ENCODE measurements at regions not wholly inside any gene's neighbourhood (a gene's known extent, or its start where the extent isn't known, plus 50 kb on each side); places are given as distances from the start of the nearest gene placed in this dataset.

DNA sequence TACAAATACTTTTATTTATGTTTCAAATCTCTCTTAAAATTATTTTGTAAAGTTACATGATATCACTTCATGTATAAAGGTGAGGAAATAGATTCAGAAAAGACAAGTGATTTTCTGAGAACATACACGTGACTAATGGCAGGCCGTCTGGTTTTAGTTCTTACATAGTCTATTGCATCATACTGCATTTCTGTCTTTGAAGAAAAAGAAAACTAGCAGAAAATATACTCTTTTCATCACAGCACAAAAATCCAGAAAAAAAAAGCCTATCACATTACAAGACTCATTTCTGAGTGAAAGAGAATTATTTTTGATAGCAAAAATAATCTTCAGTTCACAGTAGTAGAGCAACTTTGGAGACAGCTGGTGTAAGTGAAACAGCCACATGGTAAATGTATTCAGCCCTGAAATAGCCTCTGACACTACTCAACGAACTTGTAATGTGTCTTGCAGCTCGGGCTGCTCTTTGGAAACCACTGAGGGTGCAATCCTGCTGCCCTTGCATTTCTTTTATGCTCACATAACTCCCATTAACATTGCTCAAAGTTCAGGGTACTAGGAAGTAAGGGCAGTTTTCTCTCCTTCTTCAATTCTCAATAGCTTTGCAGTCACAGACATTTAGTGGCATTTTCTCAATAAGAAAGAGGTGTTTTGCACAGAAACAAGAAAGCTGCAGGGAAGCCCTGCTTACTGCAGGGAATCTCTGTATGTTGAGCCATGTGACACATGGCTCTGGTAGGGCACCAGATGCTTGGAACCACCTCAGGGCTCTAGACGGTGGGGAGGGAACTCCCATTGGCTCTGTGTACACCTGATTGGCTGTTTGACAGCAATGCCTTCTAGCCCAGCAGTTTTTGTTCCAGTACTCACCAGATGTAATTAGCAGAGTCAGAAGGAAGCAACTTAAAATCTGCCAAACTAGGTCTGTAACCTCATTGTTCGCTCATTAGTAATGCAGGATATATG lies 845.3 kb upstream of the PTPRD start:
- no peak overlapping the region for H3K4me3 ChIP-seq
- no peaks in the 10 kb centered on the region for H3K79me2 ChIP-seq
- peak overlapping the region; percentile 17 for H2AFZ ChIP-seq
- no peaks in the 10 kb centered on the region for H3K36me3 ChIP-seq (replicated peaks; ENCODE audit: insufficient read depth, low read depth)
- H3K9me2 ChIP-seq (replicated peaks; ENCODE audit: insufficient read depth) = no peaks in the 10 kb centered on the region
- WGBS (ENCODE audit: low lambda C conversion rate, missing lambda C conversion rate) = 45% methylated on average over 6 of the region's 6 CpGs
- DNase-seq (ENCODE audit: low spot score) = peak; percentile 22
- H4K20me1 ChIP-seq (ENCODE audit: insufficient read depth, poor library complexity, severe bottlenecking) = no peaks in the 10 kb centered on the region
- H3K27me3 ChIP-seq = no peaks in the 10 kb centered on the region
- H3K4me2 ChIP-seq = peak overlapping the region; percentile 56
- H3K9me3 ChIP-seq (ENCODE audit: low read depth) = no peaks in the 10 kb centered on the region
- H3K27ac ChIP-seq = peak overlapping the region; percentile 5
- peaks cover 9% of the 10 kb centered on the region for H3K4me1 ChIP-seq (ENCODE audit: insufficient read depth)
- no peak for TF ChIP-seq EZH2phosphoT487 (IDR thresholded peaks at IDR 0.05; ENCODE audit: low read depth, severe bottlenecking, unreplicated experiment)
- TF ChIP-seq EZH2 (IDR thresholded peaks at IDR 0.05; ENCODE audit: borderline replicate concordance) = no peak
- TF ChIP-seq, protein P1, sequence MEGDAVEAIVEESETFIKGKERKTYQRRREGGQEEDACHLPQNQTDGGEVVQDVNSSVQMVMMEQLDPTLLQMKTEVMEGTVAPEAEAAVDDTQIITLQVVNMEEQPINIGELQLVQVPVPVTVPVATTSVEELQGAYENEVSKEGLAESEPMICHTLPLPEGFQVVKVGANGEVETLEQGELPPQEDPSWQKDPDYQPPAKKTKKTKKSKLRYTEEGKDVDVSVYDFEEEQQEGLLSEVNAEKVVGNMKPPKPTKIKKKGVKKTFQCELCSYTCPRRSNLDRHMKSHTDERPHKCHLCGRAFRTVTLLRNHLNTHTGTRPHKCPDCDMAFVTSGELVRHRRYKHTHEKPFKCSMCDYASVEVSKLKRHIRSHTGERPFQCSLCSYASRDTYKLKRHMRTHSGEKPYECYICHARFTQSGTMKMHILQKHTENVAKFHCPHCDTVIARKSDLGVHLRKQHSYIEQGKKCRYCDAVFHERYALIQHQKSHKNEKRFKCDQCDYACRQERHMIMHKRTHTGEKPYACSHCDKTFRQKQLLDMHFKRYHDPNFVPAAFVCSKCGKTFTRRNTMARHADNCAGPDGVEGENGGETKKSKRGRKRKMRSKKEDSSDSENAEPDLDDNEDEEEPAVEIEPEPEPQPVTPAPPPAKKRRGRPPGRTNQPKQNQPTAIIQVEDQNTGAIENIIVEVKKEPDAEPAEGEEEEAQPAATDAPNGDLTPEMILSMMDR (IDR thresholded peaks at IDR 0.05; ENCODE audit: poor library complexity) = no peak

DNA sequence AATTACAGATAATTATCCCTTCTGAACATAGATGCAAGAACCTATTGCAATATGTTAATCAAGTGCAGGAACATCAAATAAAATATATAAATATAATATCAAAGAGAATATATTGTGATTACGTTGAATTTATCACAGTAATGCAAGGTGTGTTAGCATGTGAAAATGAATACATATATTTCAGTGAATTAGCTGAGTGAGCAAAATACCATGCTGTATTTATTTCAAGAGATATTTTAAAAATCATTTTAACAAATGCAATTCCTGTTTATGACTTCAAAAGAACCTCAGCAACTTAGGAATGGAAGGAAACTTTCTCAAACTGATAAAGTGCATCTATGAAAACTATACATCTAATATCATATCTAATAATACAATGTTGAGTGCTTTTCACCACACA lies 856.9 kb upstream of the PTPRD start:
- H3K27me3 ChIP-seq = no peaks in the 10 kb centered on the region
- 35% methylated on average over 1 of the region's 1 CpG for WGBS (ENCODE audit: low lambda C conversion rate, missing lambda C conversion rate)
- H2AFZ ChIP-seq = no peak overlapping the region
- no peaks in the 10 kb centered on the region for H3K9me3 ChIP-seq (ENCODE audit: low read depth)
- H3K4me3 ChIP-seq = no peak overlapping the region
- no peaks in the 10 kb centered on the region for H3K4me1 ChIP-seq (ENCODE audit: insufficient read depth)
- no peak overlapping the region for H3K4me2 ChIP-seq
- no peak for DNase-seq (ENCODE audit: low spot score)
- TF ChIP-seq, protein P1 (IDR thresholded peaks at IDR 0.05; ENCODE audit: poor library complexity) = no peak
- TF ChIP-seq EZH2 (IDR thresholded peaks at IDR 0.05; ENCODE audit: borderline replicate concordance) = no peak
- H3K9me2 ChIP-seq (replicated peaks; ENCODE audit: insufficient read depth) = no peaks in the 10 kb centered on the region
- H3K79me2 ChIP-seq = no peaks in the 10 kb centered on the region
- H4K20me1 ChIP-seq (ENCODE audit: insufficient read depth, poor library complexity, severe bottlenecking) = no peaks in the 10 kb centered on the region
- H3K36me3 ChIP-seq (replicated peaks; ENCODE audit: insufficient read depth, low read depth) = no peaks in the 10 kb centered on the region
- no peak overlapping the region for H3K27ac ChIP-seq

DNA sequence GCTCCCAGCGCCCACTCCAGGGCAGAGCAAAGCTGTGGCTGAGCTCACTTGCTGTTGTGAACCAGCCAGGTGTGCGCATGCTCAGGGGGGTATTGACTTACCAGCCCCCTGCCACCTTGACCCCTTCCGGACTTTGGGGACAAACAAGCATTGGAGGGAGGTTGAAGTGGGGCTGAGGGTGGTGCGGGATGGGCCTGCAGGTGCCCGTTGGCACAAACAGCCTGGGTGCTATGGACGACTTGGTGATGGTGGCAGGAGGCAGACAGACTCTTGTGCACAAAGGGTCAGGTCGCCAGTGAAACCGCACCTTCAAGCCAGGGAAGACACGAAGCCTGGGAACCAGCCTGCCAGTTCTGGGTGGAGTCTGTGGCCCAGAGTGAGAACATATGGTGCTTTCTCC lies 858.5 kb upstream of the PTPRD start:
- Histone ChIP-seq H3K4me2 (no peak overlapping the region), H3K9me2 (replicated peaks; ENCODE audit: insufficient read depth) (no peaks in the 10 kb centered on the region), H3K4me1 (ENCODE audit: insufficient read depth) (no peaks in the 10 kb centered on the region), H2AFZ (no peak overlapping the region), H3K27me3 (no peaks in the 10 kb centered on the region), H3K79me2 (no peaks in the 10 kb centered on the region), H4K20me1 (ENCODE audit: insufficient read depth, poor library complexity, severe bottlenecking) (no peaks in the 10 kb centered on the region), H3K9me3 (ENCODE audit: low read depth) (no peaks in the 10 kb centered on the region), H3K36me3 (replicated peaks; ENCODE audit: insufficient read depth, low read depth) (no peaks in the 10 kb centered on the region), H3K27ac (no peak overlapping the region), H3K4me3 (no peak overlapping the region)
- 92% methylated on average over 9 of the region's 9 CpGs for WGBS (ENCODE audit: low lambda C conversion rate, missing lambda C conversion rate)
- TF ChIP-seq, protein P1 (IDR thresholded peaks at IDR 0.05; ENCODE audit: poor library complexity) = no peak
- no peak for DNase-seq (ENCODE audit: low spot score)

All from hepatocyte (in vitro differentiated cells).